ENCODE measurements at regions not wholly inside any gene's neighbourhood (a gene's known extent, or its start where the extent isn't known, plus 50 kb on each side); places are given as distances from the start of the nearest gene placed in this dataset.
"Not testable (repeated sequence)": the region's sequence is repeated elsewhere in the genome, so short reads cannot be mapped to it uniquely, and the experiment has no call there.

DNA sequence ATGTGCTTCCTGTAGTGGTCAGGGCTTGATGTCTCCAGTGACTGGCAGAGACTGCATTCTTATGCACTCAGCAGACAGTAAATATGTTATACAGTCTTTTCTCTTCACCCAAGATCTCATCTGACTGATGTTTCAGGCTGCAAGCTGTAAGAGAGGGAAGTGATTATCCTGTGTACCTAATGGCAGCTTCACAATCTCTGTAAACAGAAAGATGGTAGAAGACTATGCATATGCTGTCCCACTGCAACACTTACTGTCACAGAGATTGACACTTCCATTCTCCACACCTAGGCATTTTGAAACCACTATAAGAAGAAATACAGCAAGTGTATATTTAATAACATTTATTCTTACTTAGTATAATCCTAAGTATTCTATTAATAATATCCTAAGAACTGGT lies 97.6 kb upstream of the ANXA1 start:
- no peak for DNase-seq (ENCODE audit: low read depth)

DNA sequence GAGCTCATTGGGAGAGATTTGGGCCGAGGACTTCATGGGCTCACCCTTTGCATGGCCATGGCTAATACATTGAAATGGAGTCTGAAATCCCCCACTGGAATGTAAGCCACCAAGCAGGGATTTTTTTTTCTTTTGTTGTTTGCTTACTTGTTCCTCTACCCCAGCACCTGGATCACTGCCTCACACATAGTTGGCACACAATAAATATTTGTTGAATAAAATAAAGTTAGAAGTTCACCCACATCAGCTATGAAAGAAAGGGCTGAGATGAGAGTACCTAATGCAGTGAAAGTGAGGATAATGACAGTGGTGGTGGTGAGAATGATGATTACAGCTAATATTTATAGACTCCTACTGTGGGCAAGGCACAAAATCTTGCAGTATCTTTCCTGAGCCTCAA lies 98.1 kb upstream of the ANXA1 start:
- no peak for DNase-seq (ENCODE audit: low read depth)

DNA sequence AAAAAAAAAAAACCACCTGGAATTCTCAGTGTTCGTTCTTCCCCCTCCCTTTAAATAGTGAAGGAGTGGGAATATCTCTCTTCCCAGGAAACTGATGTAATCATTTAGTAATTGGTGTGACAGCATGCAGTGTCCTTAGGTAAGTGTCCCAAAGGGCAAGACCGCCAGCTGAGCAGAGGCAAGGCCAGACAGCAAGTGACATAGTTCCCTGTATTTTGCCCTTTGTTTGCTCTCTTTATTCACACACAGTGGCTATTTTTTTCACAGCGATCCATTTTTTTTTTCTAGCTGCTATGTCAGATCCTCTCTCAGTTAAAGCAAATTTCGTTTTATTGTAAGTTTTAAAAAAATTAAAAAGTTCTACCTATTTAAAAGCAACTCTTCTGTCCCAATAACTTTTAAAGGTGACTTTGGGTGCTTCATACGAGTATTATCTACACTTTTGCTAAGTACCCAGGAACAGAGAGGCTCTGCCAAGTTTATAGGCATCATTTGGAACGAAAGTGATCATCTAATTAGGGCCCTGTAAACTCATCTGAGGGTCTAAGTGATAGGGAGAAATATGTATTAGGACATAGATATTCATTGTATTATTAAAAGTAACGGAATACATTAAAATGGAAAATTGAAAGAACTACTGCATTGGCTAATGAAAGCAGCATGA lies 98.2 kb upstream of the ALDH1A1 start:
- DNase-seq (ENCODE audit: low read depth) = no peak

DNA sequence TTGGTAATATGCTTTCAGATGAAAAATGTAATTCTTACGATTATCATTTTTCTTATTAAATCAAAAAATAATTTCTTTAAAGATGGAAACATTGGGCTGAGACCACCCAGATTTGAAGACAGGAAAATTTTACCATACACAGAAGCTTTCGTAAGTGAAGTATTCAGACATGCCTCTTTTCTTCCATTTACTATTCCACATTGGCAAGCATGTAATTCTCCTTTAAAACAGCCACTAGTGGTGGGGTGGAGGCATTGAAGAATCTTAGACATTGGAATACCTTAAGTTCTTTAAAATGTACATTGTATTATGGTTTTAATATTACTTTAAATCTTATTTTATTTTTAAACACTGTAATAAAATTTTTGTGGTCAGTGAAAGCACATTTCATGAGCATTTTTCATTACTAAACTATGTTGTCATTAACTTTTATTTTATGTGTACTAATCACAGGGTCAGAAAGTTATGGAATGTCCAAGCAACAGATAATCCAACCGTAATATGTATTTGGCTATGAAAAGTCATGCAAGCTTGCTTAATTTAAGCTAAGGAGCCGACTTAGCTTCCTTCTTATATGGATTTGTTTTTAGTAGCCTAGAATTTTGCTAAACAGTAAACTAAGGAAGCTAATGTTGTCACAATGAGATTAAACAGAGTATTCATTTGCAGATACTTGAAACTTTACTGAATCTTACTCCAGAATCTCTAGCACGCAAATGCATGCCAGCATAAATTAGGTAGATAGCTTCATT lies 97.4 kb upstream of the ALDH1A1 start:
- DNase-seq (ENCODE audit: low read depth) = peak; percentile 76

DNA sequence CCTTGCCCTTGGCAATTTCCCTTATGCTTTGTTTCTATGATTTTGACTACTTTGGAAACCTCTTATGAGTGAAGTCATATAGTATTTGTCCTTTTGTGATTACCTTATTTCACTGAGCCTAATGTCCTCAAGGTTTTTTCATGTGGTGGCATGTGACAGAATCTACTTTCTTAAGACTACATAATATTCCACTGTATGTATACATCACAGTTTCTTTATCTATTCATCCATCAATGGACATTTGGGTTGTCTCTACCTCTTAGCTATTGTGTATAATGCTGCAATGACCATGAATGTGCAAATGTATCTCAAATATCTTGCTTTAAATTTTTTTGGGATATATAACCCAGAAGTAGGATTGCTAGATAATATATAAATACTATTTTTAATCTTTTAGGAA lies 96.4 kb upstream of the ALDH1A1 start:
- no peak for DNase-seq (ENCODE audit: low read depth)

DNA sequence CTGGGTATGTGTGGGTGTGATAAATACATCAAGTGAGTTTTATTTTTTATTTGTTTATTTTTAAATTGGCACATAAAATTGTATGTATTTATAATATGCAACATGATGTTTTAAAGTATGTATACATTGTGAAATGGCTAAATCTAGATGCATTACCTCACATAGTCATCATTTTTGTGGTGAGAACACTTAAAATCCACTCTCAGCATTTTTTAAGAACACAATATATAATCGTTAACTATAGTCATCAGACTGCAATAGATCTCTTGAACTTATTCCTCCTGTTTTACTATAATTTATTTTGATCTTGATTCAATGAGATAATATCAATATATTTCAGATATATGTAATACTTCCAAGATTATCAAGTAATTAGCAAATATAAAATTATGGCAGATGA lies 93.9 kb upstream of the ALDH1A1 start:
- no peak for DNase-seq (ENCODE audit: low read depth)

DNA sequence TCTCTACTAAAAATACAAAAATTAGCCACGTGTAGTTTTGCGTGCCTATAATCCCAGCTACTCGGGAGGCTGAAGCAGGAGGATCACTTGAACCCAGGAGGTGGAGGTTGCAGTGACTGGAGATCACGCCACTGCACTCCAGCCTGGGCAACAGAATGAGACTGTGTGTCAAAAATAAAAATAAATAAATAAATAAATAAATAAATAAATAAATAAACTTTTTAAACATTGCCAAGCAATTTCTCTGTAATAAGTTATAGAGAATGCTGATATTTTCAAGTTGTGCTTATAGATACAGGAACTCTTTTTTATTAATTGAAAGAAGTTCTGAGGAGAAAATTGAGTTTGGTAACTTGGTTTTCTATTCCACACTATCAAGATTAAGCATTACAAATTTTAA lies 91.9 kb upstream of the ALDH1A1 start:
- DNase-seq (ENCODE audit: low read depth) = not testable (repeated sequence)

DNA sequence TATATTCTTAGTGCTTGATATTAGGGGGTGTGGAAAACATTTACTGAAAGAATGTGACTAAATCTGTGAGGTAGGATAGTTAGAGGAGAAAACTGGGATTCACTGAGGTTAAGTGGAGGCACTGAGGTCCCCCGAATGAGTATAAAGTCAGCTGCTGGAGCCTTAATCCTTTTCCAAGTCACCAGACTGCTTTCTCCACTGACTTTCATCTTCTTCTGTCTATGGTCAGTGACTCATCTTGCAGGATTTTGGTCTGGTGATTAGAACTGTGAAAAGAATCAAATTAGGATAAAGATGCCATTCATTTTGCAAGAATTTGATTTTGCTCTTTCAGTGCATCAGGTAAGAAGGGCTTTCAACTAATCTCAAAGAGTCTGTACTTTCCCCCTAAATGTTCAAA lies 89.3 kb upstream of the ALDH1A1 start:
- no peak for DNase-seq (ENCODE audit: low read depth)

DNA sequence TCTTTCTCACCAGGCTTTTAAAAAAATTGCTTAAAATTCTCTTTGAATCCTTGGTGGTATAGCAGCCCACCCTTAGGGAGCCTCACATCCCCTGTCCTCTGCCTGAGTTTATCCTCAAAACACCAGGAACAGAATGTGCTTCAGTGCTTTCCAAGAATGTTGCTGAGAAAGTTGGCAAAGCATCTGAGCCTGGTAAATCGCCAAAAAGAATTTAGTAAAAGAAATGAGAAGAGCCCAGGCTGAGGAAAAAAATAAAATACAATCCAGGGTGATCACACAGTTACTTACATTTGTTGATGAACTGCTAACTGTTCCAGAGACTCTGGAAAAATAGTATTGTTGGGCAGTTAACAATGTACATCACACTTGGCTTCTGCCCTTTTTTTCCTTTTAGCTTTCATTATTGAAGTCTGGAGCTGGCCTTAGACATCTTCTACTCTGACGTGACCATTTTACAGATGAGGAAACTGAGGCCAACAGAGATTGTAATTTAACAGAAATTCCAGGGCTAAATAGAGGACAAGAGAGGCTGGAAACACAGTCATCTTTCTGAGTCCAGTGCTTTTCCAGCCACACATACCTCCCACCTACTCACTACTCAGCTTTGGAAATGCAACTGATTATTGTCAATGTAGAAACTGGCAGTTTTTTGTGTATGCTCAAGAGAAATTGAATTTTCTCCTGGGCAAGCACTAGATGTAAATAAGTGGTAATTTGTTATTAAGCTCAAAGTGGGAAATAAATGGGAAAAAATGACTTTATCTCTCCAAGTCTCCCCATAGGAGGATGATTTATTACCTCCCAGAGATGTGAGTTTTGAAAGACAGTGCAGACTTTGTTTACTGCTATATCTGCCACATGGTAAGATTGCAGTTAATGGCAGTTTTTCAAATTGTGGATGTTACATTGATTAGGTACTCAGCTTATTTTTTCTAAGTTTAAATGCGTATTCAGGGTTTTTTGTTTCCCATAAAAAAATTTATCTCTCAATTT lies 86.7 kb upstream of the ALDH1A1 start:
- no peak for DNase-seq (ENCODE audit: low read depth)

DNA sequence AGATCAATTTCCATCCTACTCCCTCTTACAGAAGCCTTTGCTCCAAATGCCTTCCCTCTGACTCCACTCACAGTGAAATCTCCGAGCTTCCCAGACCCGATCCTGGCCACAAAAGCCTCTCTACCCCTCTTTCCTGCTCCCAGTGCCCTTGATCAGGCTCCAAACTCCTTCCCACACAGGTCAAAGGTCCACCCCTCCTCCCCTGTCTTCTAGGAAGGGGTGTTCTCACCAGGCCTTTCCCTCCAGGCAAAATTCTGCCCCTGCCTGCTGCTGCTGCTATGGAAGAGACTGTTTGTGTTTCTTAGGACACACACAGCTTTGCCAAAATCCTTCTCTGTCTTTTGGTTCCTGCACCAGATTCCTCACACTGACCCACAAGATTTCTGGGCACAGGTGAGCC lies 85.8 kb upstream of the ALDH1A1 start:
- no peak for DNase-seq (ENCODE audit: low read depth)

DNA sequence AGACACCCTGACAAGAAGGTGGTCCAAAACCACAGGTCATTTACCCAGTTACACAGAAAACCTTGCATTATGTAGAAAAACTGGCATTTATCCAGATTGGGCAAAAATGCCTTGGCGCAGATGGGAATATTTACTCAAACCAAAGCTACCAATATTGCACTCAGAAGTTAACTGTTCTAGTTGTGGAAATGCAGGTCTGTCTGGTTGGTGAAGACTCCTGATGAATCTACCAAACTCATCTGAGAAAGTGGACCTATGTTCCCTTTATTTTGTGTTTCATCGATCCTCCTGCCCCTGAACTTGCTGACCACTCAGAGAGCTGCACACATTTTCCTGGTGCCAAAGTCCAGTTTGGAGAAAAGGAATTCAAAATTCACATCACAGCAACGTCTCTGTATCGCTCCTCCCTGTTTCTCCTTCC lies 85.2 kb upstream of the ALDH1A1 start:
- no peak for DNase-seq (ENCODE audit: low read depth)

DNA sequence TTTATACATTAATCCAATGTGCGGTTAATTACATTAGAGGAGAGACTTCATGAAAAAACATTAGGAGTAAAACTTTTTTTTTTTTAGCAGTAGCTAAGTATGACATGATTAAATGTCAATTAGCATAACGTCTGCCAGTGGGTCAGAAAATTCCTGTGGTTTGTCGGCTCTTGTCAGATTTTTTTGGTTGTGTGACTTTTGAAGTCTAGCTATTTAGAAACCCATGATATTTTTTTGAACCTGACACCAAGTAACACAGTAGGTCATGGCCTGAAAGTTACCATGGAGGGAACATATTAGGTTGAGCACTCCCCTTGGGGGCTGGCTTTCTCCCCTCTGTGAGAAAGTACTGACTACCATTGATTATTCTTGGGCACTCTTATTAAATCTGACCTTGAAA lies 84.8 kb upstream of the ALDH1A1 start:
- no peak for DNase-seq (ENCODE audit: low read depth)

DNA sequence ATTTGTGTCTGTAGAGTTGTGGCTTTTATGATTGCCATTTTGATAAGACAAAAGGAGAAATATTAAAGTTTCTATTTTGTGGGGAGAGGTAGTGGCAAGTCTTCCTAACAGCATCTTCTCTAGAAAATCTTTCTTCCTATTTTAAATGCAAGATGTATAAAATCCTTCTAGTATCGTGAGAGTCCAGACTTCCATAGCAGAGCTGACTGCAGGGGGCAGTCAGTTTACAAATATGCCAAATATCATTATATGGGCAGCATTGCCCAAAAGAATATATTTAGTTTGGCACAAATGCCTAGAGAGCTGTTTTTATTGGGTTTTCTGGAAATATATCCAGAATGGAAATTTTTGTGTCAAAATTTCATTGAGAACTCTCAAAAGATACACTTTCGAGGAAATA lies 82.1 kb upstream of the ALDH1A1 start:
- DNase-seq (ENCODE audit: low read depth) = no peak

DNA sequence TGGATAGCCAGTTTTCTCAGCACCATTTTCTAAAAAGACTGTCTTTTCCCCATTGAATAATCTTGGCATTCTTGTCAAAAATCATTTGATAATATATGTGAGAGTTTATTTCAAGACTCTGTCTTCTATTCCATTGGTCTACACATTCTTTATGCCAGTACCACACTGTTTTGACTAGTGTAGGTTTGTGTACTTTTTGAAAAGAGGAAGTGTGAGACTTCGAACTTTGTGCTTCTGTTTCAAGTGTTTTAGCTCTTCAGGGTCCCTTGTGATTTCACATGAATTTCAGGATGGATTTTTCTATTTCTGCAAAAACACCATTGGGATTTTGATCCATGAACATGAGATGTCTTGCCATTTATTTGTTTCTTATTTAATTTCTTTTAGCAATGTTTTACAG lies 78.5 kb upstream of the ALDH1A1 start:
- no peak for DNase-seq (ENCODE audit: low read depth)

DNA sequence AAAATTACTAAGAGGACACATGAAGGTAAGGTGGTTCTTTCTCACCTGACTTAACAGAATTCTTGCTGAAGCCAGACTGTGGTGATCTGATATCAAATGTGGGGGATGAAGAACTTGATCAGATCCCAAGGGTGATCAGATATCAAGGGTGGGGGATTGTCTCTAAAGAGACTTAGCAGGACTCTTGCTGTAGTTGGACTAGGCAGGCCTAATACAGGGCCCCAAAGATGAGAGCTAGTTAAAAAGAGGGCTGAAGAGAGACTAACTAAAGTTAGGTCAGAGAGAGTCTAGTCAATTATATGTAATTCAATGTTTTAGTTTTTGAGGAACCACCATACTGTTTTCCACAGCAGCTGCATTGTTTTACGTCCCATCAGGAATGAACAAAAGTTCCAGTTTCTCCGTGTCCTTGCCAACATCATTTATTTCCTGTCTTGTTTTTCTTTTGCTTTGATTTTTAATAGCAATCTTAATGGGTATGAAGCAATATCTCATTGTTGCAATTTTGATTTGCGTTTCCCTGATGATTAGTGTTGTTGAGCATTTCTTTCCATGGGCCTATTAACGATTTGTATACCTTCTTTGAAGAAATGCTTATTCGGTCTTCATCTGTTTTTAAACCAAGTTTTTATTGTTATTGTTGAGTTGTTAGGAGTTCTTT lies 77.6 kb upstream of the ALDH1A1 start:
- no peak for DNase-seq (ENCODE audit: low read depth)

DNA sequence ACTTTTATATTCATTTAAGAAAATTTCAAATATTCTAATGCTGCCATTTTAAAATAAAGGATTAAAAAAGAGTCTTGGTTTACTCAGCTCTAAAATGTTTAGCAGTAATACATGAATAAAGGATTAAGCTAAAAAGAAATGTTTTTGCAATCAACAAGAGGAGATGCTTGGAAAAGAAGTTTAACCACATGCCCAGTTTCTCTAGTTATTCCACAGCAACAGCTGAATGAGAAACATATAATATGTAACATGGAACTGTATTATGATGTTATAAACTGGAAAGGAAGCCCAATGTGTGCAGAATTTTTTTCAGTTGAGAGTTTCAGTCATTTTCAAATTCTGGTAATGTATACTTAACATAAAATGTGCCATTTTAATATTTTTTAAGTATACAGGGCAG lies 76.5 kb upstream of the ALDH1A1 start:
- no peak for DNase-seq (ENCODE audit: low read depth)

DNA sequence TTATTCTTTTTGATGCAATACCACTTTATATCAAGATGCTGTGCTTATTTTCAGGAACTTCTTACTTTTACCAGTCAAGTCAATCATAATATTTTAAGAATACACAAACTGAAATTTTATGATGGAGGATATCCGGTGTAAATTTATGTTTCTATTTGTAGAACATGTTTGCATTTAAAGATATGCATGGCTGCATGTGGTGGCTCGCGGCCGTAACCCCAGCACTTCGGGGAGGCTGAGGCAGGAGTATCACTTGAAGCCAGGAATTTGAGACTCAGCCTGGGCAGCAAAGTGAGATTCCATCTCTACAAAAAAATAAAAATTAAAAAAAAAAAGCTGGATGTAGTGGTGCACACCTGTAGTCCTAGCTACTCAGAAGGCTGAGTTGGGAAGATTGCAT lies 73.5 kb upstream of the ALDH1A1 start:
- DNase-seq (ENCODE audit: low read depth) = no peak

DNA sequence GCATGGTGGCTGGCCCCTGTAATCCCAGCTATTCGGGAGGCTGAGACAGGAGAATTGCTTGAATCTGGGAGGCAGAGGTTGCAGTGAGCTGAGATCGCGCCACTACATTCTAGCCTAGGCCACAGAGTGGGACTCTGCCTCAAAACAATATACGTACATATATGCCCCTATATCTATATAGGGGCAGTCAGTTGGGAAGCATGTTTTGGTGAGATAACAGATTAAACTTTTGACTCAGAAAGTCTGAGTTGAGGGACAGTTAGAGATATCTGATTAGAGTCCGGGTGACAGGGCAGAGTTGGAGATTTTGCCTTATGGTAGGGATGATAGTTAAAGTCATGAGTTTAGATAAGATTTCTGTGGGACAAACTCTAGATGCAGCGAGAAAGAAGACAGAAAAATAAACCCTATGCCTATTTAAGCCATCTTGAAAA lies 71.8 kb upstream of the ALDH1A1 start:
- no peak for DNase-seq (ENCODE audit: low read depth)

DNA sequence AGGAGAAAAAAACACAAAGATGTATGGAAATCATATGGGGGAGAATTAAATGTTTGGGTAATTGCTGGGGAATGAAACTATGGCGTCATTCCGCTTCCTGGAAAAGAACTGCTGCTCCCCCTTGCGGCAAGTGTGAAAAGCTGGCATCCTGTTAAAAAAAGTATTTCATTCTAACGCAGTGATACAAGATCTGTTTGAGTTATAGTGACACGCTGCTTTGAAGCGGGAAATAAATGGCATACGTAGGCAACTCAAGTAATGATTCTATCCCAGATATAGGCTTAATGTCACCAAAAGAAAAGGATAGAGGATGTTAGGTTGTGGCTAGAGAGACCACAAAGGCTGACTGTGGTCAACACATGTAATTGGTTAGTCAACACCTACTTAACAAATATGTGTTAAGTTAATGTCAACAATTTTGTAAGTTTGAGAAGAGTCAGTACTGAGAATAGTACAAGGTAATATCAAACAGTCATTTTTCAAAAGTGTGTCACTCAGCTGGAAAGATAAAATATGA lies 70.2 kb upstream of the ALDH1A1 start:
- DNase-seq (ENCODE audit: low read depth) = peak; percentile 10

DNA sequence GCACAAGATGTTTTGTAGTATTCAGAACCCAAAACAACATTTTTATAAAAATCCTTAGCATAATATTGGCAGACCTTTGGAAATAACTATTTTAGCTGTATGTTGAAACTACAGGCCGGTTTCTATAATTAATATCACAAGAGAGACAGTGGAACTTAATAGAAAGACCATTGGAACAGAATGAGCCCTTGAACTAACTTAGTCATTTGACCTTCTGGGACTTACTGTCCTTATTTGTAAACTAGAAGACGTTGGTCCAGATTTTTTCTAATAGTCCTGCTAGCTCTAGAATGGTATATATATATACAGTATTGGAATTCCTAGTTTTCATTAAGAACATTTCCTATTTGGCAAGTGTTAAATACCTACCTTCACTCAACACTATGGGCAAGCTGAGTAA lies 69.5 kb upstream of the ALDH1A1 start:
- DNase-seq (ENCODE audit: low read depth) = no peak

DNA sequence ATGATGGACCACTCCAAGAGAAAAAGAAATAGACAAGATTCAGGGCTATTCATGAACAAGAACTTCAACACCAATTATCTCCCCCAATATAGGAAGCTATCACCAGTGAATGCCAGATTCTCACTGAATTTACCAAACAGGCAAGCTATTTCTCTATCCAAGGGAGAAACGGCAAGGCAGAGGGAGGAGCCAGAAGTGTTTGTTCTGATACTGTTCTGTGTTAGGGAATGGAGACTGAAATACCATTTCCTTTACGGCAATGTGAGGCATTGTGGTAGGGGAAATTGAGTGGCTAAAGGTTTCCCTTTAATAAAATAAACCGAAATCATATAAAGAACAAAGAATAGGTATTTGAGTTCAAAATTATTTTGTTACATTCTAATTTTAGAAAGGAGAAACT lies 68.0 kb upstream of the ALDH1A1 start:
- no peak for DNase-seq (ENCODE audit: low read depth)

DNA sequence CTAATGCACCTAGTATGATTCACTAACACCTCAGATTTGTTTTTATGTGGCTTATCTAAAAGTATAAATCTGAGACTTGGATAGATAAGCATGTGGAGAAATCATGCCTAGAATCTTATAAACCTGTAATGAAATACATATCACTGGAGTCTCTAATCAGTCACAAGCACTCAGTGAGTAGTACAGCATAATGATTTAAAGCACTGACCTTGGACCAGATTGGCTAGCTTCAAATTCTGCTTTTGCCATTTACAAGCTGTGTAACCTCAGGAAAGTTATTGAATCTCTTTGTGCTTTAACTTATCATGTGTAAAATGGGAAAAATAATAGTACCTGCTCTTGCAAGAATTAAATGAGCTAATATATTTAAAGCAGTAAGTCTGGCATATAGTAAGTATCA lies 61.2 kb upstream of the ALDH1A1 start:
- DNase-seq (ENCODE audit: low read depth) = no peak

All from GM04503 (cell line).